K562 (cell line): ENCODE measurements at regions not wholly inside any gene's neighbourhood (a gene's known extent, or its start where the extent isn't known, plus 50 kb on each side); places are given as distances from the start of the nearest gene placed in this dataset.

Source experiments
- ATAC-seq: fragments of 200-7000 bp; cut with Tn5 transposase; 3 replicates; pipeline ENCODE4 v1.9.1; 2020; ENCODE audit warnings: moderate library complexity
- BruUV-seq: library from RNA; stranded (reverse); fragments of 400-500 nt; replicated peaks from 2 replicates; lab custom pipeline; 2021; lab: Mats Ljungman, UMichigan
- CTCF ChIA-PET: fragments of 300-600 bp; formaldehyde crosslinking; extraction: SDS; loops from one replicate; lab custom pipeline; 2021; ENCODE audit warnings: low intra/inter-chr PET ratio; lab: Yijun Ruan, JAX
- POLR2A ChIA-PET: fragments of 300-600, 350-650 bp; sonication (Branson Sonifier 250); formaldehyde crosslinking; extraction: SDS; loops from one replicate; lab custom pipeline; 2021; ENCODE audit warnings: antibody characterized with exemption, inconsistent platforms; lab: Yijun Ruan, JAX
- DNase-seq, 4 experiments: peaks; one replicate each; pipeline versions ENCODE4 v3.0.0 to v3.0.0-alpha.2; 2011 to 2018; ENCODE audit warnings: low spot score in 3 of 4, mixed read lengths in 3 of 4; ENCODE audit errors: extremely low read depth in 1 of 4
- FAIRE-seq: peaks from 2 replicates; lab custom pipeline; 2011; peaks lifted over from hg19 to GRCh38; lab: Jason Lieb, UNC
- H2AFZ ChIP-seq: 2 replicates; pipeline ENCODE4 v1.6.0; 2011; ENCODE audit warnings: low read depth, low read length, control low read depth, inconsistent platforms
- H3K27ac ChIP-seq: fragments of 200-600 bp; 3 replicates; pipeline ENCODE4 v1.8.0; 2011; ENCODE audit warnings: low read depth, mild to moderate bottlenecking, control low read depth, inconsistent platforms, low read length, moderate library complexity, mixed read lengths; ENCODE audit errors: extremely low read depth
- H3K27me3 ChIP-seq, 2 experiments: fragments of 300-600 bp in 1 of 2; 2 replicates in 1 of 2; 3 replicates in 1 of 2; pipeline versions ENCODE4 v1.6.0 to v1.8.0; 2011; ENCODE audit warnings: inconsistent platforms in 2 of 2, low read length in 2 of 2, mild to moderate bottlenecking in 1 of 2, mixed read lengths in 1 of 2, moderate library complexity in 1 of 2; ENCODE audit not compliant: control insufficient read depth in 2 of 2, insufficient read depth in 2 of 2
- H3K36me3 ChIP-seq: fragments of 300-600 bp; 3 replicates; pipeline ENCODE4 v1.8.0; 2011; ENCODE audit warnings: mild to moderate bottlenecking, low read length, inconsistent platforms; ENCODE audit not compliant: control insufficient read depth, insufficient read depth
- H3K4me1 ChIP-seq, 2 experiments: fragments of 200-600 bp in 1 of 2; replicated peaks in 1 of 2; 2 replicates in 1 of 2; 3 replicates in 1 of 2; pipeline versions ENCODE4 v1.5.1 to v1.8.0; 2011; ENCODE audit warnings: inconsistent platforms in 2 of 2, low read length in 2 of 2, mild to moderate bottlenecking in 1 of 2, mixed read lengths in 1 of 2, moderate library complexity in 1 of 2; ENCODE audit not compliant: control insufficient read depth in 2 of 2, insufficient read depth in 2 of 2
- H3K4me2 ChIP-seq: 2 replicates; pipeline ENCODE4 v1.6.1; 2011; ENCODE audit warnings: low read length, control low read depth, inconsistent platforms, mixed read lengths; ENCODE audit not compliant: insufficient read depth
- H3K4me3 ChIP-seq: fragments of 200-600 bp; sonication (generic), shearing (Covaris generic); 2 replicates; pipeline ENCODE4 v1.5.1; 2016; ENCODE audit warnings: control low read depth, inconsistent platforms
- H3K79me2 ChIP-seq: fragments of 200-600 bp; 3 replicates; pipeline ENCODE4 v1.8.0; 2011; ENCODE audit warnings: low read length, inconsistent platforms; ENCODE audit not compliant: control insufficient read depth, insufficient read depth
- H3K9ac ChIP-seq, 2 experiments: 2 replicates each; pipeline versions ENCODE4 v1.6.0 to v1.6.1; 2011; ENCODE audit warnings: low read depth in 2 of 2, low read length in 2 of 2, control low read depth in 1 of 2, inconsistent platforms in 1 of 2, mild to moderate bottlenecking in 1 of 2, mixed read lengths in 1 of 2; ENCODE audit not compliant: insufficient read depth in 1 of 2
- H3K9me1 ChIP-seq: one replicate; pipeline ENCODE4 v1.6.0; 2011; ENCODE audit warnings: inconsistent platforms, mild to moderate bottlenecking, low read length, moderate library complexity; ENCODE audit not compliant: control insufficient read depth, insufficient read depth
- H3K9me3 ChIP-seq: replicated peaks from 2 replicates; pipeline ENCODE4 v1.5.1; 2011; ENCODE audit warnings: low read depth, low read length, inconsistent platforms; ENCODE audit not compliant: control insufficient read depth, insufficient read depth
- H4K20me1 ChIP-seq: replicated peaks from 2 replicates; pipeline ENCODE4 v1.6.1; 2011; ENCODE audit warnings: low read length, inconsistent platforms, mixed read lengths; ENCODE audit not compliant: control insufficient read depth, insufficient read depth
- CBFA2T3 ChIP-seq: fragments of 450-650 bp; IDR thresholded peaks from 2 replicates; pipeline ENCODE4 v1.6.1; 2017
- ESRRB ChIP-seq: fragments of 250-450 bp; sonication (Bioruptor Pico); IDR thresholded peaks from 2 replicates; pipeline ENCODE4 v1.5.0; 2020; ENCODE audit warnings: mild to moderate bottlenecking, moderate library complexity, borderline replicate concordance
- JUND ChIP-seq, 2 experiments: IDR thresholded peaks; 2 replicates in 1 of 2; 3 replicates in 1 of 2; pipeline ENCODE4 v1.6.1; 2011; ENCODE audit warnings: borderline replicate concordance in 2 of 2, low read depth in 2 of 2, low read length in 2 of 2, improper control_type of control experiment in 1 of 2, missing biosample characterization in 1 of 2, missing genetic modification characterization in 1 of 2, missing genetic modification reagents in 1 of 2
- KDM2B ChIP-seq: fragments of 250-450 bp; sonication (Bioruptor Pico); IDR thresholded peaks from 2 replicates; pipeline ENCODE4 v1.8.0; 2021; ENCODE audit warnings: mild to moderate bottlenecking, moderate library complexity
- SMARCB1 ChIP-seq: IDR thresholded peaks from 2 replicates; pipeline ENCODE4 v1.6.1; 2011; ENCODE audit warnings: improper control_type of control experiment, low read depth; ENCODE audit not compliant: insufficient read length
- ZNF253 ChIP-seq: fragments of 250-450 bp; sonication (Bioruptor Pico); conservative IDR thresholded peaks from 2 replicates; pipeline ENCODE4 v1.6.1; 2021; ENCODE audit warnings: mild to moderate bottlenecking
- WGBS: fragments of 100-300 bp; shearing (Covaris generic); methylation state at CpG from one replicate; pipeline ENCODE4 v1.1.6; 2016; ENCODE audit warnings: low coverage, mixed read lengths; ENCODE audit not compliant: insufficient coverage; ENCODE audit errors: missing lambda C conversion rate; 5-methylcytosine and 5-hydroxymethylcytosine counted together
- in situ Hi-C: fragments of 300-500 bp; cut with MboI; formaldehyde crosslinking; loops from 4 replicates; pipeline ENCODE4 v1.15.0; 2018; ENCODE audit warnings: inconsistent platforms, mixed read lengths
- intact Hi-C: fragments of 100-400 bp; cut with micrococcal nuclease; formaldehyde crosslinking; loops from 2 replicates; pipeline ENCODE4 v1.14.2; 2022
- TF ChIP-seq, protein P1 (sequence below): fragments of 250-450 bp; sonication (Bioruptor Pico); IDR thresholded peaks from 2 replicates; pipeline ENCODE4 v1.4.0; 2020
- TF ChIP-seq, protein P2 (sequence below): fragments of 250-450 bp; sonication (Bioruptor Pico); IDR thresholded peaks from 2 replicates; pipeline ENCODE4 v1.8.0; 2021; ENCODE audit warnings: mild to moderate bottlenecking, moderate library complexity
- TF ChIP-seq, protein P3 (sequence below), 2 experiments: fragments of 450-650 bp; IDR thresholded peaks; 2 replicates each; pipeline ENCODE4 v1.6.1; 2018; ENCODE audit warnings: mild to moderate bottlenecking in 2 of 2, low read depth in 1 of 2; ENCODE audit not compliant: partially characterized antibody in 2 of 2
- TF ChIP-seq, protein P4 (sequence below): fragments of 450-650 bp; formaldehyde crosslinking; IDR thresholded peaks from 2 replicates; pipeline ENCODE4 v1.4.0; 2022; ENCODE audit warnings: missing genetic modification characterization

DNA sequence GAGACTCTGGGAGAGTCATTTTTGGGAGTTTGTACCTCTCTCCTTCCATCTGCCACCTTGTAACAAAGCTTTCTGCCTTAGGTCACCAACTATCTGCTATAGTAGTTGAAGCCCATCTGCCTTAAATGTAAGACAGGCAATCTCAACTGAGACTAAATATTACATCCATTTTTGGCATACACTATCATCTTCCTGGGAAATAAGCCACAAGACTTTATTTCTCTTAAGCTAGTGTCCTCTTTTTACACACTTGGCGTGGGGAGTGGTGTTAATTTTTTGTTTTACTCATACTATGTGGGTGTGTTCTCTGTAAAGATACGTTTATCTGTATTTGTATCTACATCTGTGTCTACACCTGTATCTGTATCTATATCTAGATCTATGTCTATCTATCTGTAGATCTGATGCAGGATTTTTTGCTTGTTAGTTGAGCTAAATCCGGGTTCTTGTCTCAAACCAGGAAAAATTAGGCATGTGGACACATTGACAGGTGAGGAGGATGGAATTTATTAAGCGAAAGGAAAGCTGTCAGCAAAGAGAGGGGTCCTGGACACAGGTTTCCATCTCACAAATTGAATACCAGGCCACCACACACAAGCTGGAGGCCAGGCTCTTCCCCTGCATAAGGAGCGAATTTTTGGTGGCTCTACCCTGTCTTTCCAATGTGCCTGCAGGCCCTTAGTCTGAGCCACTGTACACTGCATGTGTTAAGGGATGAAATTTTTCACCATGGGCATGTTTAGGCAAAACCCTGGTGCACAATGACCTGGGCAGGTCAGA is 64.8 kb upstream of the RND3 start:
- under 1% methylated on average over 5 of the region's 5 CpGs for WGBS

More for the DNA sequence above, 64.8 kb upstream of the RND3 start:
- H3K4me2 ChIP-seq, result no peak overlapping the region
- DNase-seq, result no peak
- intact Hi-C loops (no loop called here), in situ Hi-C loops (no loop called here)
- no peaks in the 10 kb centered on the region for H3K27me3 ChIP-seq
- TF ChIP-seq CBFA2T3 (no peak), JUND (IDR thresholded peaks at IDR 0.05; ENCODE audit: borderline replicate concordance, low read depth, low read length) (no peak), JUND (tag; IDR thresholded peaks at IDR 0.05; ENCODE audit: borderline replicate concordance, low read depth, low read length) (no peak), SMARCB1 (no peak), KDM2B (CRISPR knock-in tag) (no peak), ESRRB (no peak), ZNF253 (CRISPR knock-in tag) (no peak)
- TF ChIP-seq, protein P1, sequence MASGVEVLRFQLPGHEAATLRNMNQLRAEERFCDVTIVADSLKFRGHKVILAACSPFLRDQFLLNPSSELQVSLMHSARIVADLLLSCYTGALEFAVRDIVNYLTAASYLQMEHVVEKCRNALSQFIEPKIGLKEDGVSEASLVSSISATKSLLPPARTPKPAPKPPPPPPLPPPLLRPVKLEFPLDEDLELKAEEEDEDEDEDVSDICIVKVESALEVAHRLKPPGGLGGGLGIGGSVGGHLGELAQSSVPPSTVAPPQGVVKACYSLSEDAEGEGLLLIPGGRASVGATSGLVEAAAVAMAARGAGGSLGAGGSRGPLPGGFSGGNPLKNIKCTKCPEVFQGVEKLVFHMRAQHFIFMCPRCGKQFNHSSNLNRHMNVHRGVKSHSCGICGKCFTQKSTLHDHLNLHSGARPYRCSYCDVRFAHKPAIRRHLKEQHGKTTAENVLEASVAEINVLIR (CRISPR knock-in tag), result no peak
- TF ChIP-seq, protein P2, sequence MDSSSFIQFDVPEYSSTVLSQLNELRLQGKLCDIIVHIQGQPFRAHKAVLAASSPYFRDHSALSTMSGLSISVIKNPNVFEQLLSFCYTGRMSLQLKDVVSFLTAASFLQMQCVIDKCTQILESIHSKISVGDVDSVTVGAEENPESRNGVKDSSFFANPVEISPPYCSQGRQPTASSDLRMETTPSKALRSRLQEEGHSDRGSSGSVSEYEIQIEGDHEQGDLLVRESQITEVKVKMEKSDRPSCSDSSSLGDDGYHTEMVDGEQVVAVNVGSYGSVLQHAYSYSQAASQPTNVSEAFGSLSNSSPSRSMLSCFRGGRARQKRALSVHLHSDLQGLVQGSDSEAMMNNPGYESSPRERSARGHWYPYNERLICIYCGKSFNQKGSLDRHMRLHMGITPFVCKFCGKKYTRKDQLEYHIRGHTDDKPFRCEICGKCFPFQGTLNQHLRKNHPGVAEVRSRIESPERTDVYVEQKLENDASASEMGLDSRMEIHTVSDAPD (CRISPR knock-in tag), result no peak
- TF ChIP-seq, protein P3, sequence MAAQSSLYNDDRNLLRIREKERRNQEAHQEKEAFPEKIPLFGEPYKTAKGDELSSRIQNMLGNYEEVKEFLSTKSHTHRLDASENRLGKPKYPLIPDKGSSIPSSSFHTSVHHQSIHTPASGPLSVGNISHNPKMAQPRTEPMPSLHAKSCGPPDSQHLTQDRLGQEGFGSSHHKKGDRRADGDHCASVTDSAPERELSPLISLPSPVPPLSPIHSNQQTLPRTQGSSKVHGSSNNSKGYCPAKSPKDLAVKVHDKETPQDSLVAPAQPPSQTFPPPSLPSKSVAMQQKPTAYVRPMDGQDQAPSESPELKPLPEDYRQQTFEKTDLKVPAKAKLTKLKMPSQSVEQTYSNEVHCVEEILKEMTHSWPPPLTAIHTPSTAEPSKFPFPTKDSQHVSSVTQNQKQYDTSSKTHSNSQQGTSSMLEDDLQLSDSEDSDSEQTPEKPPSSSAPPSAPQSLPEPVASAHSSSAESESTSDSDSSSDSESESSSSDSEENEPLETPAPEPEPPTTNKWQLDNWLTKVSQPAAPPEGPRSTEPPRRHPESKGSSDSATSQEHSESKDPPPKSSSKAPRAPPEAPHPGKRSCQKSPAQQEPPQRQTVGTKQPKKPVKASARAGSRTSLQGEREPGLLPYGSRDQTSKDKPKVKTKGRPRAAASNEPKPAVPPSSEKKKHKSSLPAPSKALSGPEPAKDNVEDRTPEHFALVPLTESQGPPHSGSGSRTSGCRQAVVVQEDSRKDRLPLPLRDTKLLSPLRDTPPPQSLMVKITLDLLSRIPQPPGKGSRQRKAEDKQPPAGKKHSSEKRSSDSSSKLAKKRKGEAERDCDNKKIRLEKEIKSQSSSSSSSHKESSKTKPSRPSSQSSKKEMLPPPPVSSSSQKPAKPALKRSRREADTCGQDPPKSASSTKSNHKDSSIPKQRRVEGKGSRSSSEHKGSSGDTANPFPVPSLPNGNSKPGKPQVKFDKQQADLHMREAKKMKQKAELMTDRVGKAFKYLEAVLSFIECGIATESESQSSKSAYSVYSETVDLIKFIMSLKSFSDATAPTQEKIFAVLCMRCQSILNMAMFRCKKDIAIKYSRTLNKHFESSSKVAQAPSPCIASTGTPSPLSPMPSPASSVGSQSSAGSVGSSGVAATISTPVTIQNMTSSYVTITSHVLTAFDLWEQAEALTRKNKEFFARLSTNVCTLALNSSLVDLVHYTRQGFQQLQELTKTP (IDR thresholded peaks at IDR 0.05; ENCODE audit: low read depth in 1 of 2, partially characterized antibody in 2 of 2), result no peak
- TF ChIP-seq, protein P4, sequence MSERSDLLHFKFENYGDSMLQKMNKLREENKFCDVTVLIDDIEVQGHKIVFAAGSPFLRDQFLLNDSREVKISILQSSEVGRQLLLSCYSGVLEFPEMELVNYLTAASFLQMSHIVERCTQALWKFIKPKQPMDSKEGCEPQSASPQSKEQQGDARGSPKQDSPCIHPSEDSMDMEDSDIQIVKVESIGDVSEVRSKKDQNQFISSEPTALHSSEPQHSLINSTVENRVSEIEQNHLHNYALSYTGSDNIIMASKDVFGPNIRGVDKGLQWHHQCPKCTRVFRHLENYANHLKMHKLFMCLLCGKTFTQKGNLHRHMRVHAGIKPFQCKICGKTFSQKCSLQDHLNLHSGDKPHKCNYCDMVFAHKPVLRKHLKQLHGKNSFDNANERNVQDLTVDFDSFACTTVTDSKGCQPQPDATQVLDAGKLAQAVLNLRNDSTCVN (CRISPR knock-in tag), result no peak
- no TSS peak for BruUV-seq
- no peak for ATAC-seq
- H3K36me3 ChIP-seq, result no peaks in the 10 kb centered on the region
- CTCF ChIA-PET, result no interaction called here
- H3K27ac ChIP-seq, result no peak overlapping the region
- FAIRE-seq, result no peak
- no peak overlapping the region for H3K9ac ChIP-seq
- no peaks in the 10 kb centered on the region for H3K79me2 ChIP-seq
- POLR2A ChIA-PET, result interaction anchor here (0.6 to 0.8 kb wide), 2 partner anchors 98 to 415 kb away, joined by 3 read pairs; no protein-coding TSS in a partner anchor
- H3K9me3 ChIP-seq, result no peaks in the 10 kb centered on the region
- no peaks in the 10 kb centered on the region for H3K9me1 ChIP-seq
- H2AFZ ChIP-seq, result no peak overlapping the region
- no peaks in the 10 kb centered on the region for H3K4me1 ChIP-seq
- H4K20me1 ChIP-seq, result no peaks in the 10 kb centered on the region
- no peak overlapping the region for H3K4me3 ChIP-seq
